ENCODE measurements at regions not wholly inside any gene's neighbourhood (a gene's known extent, or its start where the extent isn't known, plus 50 kb on each side); places are given as distances from the start of the nearest gene placed in this dataset.

DNA sequence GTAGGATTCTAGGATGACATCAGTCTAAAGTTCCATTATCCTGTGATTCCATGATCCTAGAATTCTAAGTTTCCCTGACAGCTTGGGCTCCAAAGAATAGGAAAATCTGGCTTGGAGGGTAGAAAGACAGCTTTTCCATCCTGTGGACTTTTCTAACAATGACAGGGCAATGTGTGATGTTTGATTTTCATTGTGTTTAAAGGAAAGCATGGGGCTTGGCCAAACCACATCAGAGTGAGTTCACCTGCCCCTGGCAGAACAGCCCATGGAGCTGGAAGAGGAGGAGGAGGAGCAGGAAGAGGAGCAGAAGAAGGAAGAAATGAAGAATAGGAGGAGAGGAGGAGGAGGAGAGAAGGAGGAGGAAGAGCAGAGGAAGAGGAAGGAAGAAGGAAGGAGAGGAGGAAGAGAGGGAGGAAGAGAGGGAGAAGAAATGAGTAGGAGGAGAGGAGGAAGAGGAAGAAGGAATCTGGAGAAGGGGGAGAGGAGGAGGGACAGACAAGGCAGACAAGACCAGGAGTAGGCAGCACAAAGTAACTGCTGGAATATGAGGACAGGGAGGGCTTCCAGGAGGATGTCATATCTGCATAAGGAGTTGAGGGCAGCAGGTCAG is 53.1 kb upstream of the WNT11 start:
- no peak for TF ChIP-seq CTCF (IDR thresholded peaks at IDR 0.05)
- TF ChIP-seq POLR2AphosphoS5 (IDR thresholded peaks at IDR 0.05; ENCODE audit: low read depth, low read length) = no peak
- TF ChIP-seq EZH2phosphoT487 (IDR thresholded peaks at IDR 0.05; ENCODE audit: borderline replicate concordance, low read depth) = no peak
- TF ChIP-seq TAF1 (IDR thresholded peaks at IDR 0.05; ENCODE audit: borderline replicate concordance, low read depth, low read length) = no peak
- TF ChIP-seq, protein P1, sequence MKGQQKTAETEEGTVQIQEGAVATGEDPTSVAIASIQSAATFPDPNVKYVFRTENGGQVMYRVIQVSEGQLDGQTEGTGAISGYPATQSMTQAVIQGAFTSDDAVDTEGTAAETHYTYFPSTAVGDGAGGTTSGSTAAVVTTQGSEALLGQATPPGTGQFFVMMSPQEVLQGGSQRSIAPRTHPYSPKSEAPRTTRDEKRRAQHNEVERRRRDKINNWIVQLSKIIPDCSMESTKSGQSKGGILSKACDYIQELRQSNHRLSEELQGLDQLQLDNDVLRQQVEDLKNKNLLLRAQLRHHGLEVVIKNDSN (IDR thresholded peaks at IDR 0.05; ENCODE audit: borderline replicate concordance, low read depth) = no peak
- TF ChIP-seq SIN3A (IDR thresholded peaks at IDR 0.05; ENCODE audit: borderline replicate concordance, low read depth, low read length) = no peak
- no peak for TF ChIP-seq RAD21 (IDR thresholded peaks at IDR 0.05; ENCODE audit: low read length)
